NK-92 treated with Interleukin-12 subunit alpha and Interleukin-12 subunit beta, amount 100 ng/mL, for 24 hours (cell line): ENCODE measurements at regions not wholly inside any gene's neighbourhood (a gene's known extent, or its start where the extent isn't known, plus 50 kb on each side); places are given as distances from the start of the nearest gene placed in this dataset.

Experiments used
- DNase-seq: peaks from one replicate; lab custom pipeline; 2025; lab: John Stamatoyannopoulos, UW

DNA sequence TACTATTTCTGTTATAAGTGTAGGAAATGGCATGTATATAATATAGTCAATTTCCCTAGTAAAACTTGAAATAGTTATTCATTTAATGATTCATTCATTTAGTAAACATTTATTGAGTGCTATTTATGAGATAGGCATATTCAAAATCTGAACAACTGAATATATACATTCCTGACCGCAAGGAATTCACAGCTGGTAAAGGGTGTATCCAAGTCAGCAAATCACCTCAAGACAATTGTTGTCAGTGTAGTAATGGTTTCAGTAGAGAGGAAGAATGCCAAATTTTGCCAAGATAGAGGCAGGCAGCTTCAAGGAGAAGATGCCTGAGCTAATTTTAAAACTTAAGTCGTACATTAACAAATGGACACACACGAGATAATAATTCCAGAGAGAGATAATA is 89.8 kb upstream of the CHST9 start:
- no peak for DNase-seq

DNA sequence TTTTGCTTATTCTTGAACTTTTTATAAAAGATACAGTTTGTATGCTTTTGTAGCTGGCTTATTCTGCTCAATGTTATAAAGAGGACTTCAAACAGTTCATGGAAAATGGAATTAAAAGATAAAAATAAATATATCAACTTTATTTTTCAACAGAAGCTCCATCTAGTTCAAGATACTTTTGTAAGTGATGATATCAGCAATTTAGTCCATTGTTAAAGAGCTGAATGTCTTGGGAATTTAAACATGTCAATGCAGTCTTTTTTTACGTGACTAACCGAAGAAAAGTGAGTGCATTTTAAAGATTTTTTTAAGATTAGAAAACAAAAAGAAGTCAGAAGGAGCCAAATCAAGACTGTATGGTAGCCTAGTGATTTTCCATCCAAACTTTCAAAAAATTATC is 85.4 kb upstream of the CHST9 start:
- DNase-seq, result no peak

DNA sequence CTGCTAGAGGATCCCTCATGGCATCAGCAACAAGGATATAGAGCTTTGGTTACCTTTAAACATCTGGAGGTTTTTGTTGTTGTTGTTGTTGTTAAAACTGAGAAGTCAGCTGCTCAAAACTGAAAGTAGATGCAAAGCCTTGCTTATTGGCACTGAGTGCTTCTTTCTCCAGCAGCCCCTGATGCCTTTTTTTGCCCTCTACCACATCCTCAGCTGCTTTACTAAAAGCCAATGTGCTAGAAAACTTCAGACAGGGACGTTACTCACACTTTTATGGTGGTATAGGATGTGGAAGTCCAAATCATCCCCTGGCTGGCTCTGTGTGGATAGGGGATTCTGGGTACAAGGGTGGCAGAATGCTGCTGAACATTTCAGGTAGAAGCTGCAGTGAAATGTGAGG is 78.3 kb upstream of the CHST9 start:
- DNase-seq, result no peak

DNA sequence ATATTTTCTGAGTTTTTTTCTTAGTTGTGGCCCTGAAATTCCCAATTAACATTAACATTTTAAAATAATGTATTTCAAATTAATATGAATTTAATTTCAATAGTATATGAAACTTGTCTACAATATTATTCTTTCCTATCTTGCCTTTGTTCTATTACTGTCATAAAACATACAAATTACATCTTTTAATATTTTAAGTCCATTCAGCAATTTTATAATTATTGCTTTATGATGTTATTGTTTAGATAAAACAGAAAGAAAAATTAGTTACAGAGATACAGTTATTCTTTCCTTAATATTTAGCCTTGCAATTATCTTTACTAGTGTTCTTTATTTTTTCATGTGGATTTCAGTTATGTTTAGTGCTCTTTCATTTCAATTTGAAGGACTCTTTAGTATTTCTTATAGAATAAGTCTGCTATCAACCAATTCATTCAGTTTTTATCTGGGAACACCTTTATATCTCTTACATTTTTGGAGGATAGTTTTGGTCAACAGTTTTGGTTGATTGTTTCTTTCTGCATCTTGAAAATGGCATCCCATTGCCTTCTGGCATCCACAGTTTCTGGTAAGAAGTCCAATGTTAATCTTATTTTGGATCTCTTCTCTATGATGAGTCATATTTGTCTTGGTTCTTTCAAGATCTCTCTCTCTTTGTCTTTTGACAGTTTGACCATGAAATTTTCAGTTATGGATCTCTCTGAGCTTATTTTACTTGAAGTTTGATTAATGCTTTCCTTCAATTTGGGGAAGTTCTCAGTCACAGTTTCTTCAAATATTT is 76.9 kb upstream of the CHST9 start:
- DNase-seq, result no peak

DNA sequence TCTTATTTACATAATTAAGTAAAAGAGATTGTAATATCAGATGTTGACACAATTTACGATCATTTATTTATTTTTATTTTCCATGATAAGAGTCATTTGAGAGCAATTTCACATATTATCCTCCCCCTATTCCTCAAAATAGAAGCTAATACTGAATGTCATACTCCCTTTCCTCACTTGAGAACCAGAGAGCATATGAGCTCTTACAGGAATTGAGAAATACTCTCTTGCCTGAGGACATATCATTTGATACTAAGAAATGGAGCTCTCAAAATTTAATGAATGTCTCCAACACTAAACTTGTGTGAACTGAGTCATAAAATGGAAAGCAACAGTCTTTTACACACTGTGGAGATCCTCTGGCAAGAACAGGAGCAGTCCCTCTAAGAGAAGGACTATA is 68.5 kb upstream of the CHST9 start:
- no peak for DNase-seq

DNA sequence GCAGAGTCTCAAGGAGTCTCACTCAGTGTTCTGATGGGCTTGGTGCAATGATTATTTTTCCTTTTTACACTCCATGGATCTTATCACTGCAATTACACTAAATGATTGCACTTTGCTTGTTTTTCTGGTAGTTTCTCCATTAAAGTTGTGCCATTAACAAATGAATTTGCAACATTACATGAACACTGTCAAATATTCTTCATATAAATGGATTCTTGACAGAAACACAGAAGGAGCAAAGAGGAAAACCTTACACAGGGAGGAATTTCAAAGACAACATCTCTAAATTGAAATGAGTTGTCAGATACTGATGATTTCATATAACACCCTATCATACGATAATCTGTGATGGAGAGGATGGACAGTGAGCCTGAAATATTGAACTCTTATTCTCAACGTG is 65.4 kb upstream of the CHST9 start:
- DNase-seq, result no peak

DNA sequence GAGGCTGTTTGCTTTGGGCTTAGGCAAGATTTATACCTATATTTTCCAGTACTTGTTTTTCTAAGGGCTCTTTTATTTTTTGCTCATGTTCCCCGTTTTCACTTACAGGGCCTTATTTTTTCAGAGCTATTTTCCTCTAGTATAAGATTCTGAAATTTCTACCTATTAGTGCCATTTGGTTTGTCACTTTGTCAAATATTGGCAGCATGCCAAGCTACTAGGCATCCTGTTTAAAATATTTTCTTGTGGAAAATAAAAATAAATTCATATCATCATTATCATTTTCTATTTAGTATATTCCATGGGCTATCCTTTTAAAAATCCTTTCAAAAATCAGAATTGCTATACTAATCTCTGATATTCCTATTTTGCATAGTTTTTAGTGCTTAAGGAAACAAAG is 64.8 kb upstream of the CHST9 start:
- DNase-seq, result no peak

DNA sequence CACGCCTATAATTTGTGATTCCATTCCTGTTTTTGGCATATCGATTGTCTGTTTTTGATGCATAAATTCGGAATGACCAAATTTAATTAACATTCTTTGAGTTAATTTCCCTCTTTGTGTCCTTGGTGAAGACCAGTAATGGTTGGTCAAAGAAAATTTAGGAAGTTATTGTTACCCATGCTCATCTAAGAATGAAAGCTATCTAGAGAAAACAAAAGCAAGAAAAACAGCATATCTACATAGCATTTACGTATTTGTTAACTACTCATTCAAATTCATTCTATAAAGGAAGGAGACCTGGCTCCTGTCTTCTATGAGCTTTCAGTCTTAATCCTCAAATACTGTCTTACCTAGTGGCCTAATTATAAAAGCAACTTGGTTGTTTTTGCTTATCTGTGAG is 59.2 kb upstream of the CHST9 start:
- no peak for DNase-seq

DNA sequence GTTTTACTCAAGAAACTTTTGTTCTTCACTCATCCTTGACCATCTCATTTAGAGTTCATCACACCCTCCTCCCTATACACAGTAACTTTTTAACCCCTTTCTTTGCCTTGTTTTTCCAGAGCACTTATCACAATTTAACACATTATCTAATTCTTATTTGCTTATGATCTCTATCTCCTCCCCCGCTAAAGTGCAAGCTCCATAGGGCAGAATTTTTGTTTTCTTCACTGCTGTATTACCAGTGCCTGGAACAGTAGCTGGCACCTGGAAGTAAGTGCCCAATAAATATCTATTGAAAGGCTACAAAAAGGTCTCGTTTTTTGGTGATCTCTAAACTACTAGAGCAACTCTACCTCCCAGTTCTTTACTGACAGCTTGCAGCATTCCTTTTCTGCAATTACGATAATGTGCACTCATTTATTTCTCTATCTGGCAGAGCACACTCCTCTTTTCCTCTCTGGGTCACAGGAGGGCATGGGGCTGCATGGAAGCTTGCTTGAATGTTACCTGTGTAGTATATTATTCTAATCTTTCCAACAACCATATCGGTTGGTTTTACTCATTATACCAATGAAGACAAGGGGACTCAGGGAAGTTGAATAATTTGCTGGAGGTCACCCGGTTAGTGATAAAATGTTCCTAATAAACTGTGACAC is 57.4 kb upstream of the CHST9 start:
- no peak for DNase-seq

DNA sequence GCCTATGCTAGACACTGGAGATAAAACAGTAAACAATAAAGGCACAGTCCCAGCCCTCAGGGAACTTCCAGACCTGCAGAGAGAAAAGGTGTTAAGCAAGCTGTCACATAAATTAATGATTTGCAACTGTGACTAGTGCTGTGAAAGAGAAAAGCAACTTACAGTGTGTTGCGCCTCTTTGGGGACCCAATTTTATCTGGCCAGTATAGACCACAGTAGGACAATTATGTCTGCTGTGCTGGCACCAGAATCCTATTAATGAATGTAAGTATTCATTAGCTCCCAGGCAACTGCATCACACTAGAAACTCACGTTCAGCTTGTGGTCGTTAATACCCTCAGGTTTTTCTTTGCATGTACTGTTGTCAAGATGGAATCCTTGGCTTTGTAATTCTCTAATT is 55.3 kb upstream of the CHST9 start:
- no peak for DNase-seq

DNA sequence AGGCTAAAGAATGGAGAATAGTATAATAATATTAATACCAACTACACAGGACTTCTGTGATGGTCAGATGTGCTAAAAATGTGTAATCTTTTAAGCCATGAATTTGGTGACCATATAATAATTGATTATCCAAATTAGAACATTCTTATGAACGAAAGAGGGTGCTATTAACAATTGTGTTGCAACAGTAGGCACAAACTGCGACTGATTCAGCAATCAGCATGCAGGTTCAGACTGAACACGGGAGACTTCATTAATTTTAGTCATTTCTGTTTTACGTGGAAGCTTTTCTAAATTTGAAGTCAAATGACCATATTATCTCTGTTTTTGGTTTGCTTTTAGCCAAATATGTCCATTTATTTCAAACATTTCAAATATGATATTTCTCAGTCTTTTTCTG is 54.6 kb upstream of the CHST9 start:
- no peak for DNase-seq

DNA sequence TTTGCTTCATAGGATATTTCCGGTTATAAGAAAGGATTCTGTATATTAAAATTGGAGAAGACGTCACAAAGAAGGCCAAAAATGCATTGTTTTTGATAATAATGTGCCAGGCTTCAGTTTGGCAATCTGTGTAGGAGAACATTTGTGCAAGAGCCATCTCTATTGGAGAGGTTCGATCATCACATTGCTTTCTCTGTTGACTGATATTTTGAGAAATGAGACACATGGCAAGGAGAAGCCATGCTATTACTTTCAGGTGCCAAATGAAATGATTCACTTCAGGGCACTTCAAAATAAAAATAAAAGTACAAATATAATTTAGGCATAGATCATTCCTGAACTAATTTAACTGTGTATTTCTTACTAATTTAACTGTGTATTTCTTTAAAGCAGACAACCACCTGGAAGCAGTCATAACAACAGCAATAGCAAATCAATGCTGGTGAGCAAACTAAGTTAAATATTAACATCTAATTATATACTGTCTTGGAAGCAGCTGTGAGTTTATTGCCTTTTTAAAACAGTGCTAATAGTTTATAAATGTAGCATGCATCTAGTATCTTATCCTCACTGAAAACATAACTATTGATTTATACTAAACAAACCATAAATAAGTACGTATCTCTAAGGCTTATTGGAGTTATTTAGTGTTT is 50.2 kb upstream of the CHST9 start:
- DNase-seq, result no peak
